Fibroblast of the aortic adventitia (primary cell): ENCODE measurements at regions not wholly inside any gene's neighbourhood (a gene's known extent, or its start where the extent isn't known, plus 50 kb on each side); places are given as distances from the start of the nearest gene placed in this dataset.

ENCODE experiments used
- DNase-seq: peaks from one replicate; pipeline ENCODE4 v3.0.0-alpha.2; 2010; ENCODE audit warnings: low read depth
- H3K4me3 ChIP-seq: 2 replicates; pipeline ENCODE4 v1.5.1; 2011; ENCODE audit warnings: low read depth, mild to moderate bottlenecking, control low read depth, low read length, moderate library complexity
- CTCF ChIP-seq: IDR thresholded peaks from 2 replicates; pipeline ENCODE4 v1.5.1; 2011; ENCODE audit warnings: mild to moderate bottlenecking, low read length, control low read depth, inconsistent platforms; ENCODE audit not compliant: insufficient read depth

GRCh38 chr4:20318909-20319277, 67.2 kb downstream of the SLIT2 start:
- DNase-seq = no peak
- no peak overlapping the region for H3K4me3 ChIP-seq
- TF ChIP-seq CTCF = no peak

- no peak for DNase-seq
- H3K4me3 ChIP-seq = no peak overlapping the region
- no peak for TF ChIP-seq CTCF
Measured at GRCh38 chr4:20319825-20320612, 68.3 kb downstream of the SLIT2 start.

- TF ChIP-seq CTCF = no peak
- H3K4me3 ChIP-seq = no peak overlapping the region
- no peak for DNase-seq
Measured at GRCh38 chr4:20323991-20324390, 72.3 kb downstream of the SLIT2 start.

GRCh38 chr4:20326460-20326859, 74.8 kb downstream of the SLIT2 start:
- no peak for DNase-seq
- no peak overlapping the region for H3K4me3 ChIP-seq
- TF ChIP-seq CTCF = no peak

GRCh38 chr4:20326977-20327376, 75.3 kb downstream of the SLIT2 start:
- no peak for TF ChIP-seq CTCF
- DNase-seq = peak; percentile 73
- H3K4me3 ChIP-seq = no peak overlapping the region

GRCh38 chr4:20327808-20328207, 76.1 kb downstream of the SLIT2 start:
- TF ChIP-seq CTCF = no peak
- no peak overlapping the region for H3K4me3 ChIP-seq
- no peak for DNase-seq

- no peak overlapping the region for H3K4me3 ChIP-seq
- peak; percentile 55 for DNase-seq
- no peak for TF ChIP-seq CTCF
Measured at GRCh38 chr4:20331642-20332041, 79.9 kb downstream of the SLIT2 start.
